Ovary (tissue), 7 donors: ENCODE measurements at regions not wholly inside any gene's neighbourhood (a gene's known extent, or its start where the extent isn't known, plus 50 kb on each side); places are given as distances from the start of the nearest gene placed in this dataset.

Source experiments
- DNase-seq, 5 donors: peaks; one replicate each; pipeline ENCODE4 v3.0.0-alpha.2; 2019 to 2020
- H3K27ac ChIP-seq, 2 donors: fragments of 200-600 bp; one replicate each; pipeline versions ENCODE4 v1.5.1 to v1.8.0; 2019 to 2022
- H3K27me3 ChIP-seq: fragments of 200-600 bp; one replicate; pipeline ENCODE4 v1.8.0; 2022
- H3K36me3 ChIP-seq: fragments of 200-600 bp; sonication (generic); one replicate; pipeline ENCODE4 v1.5.1; 2019
- H3K4me1 ChIP-seq: one replicate; pipeline ENCODE4 v1.8.1; 2013; ENCODE audit warnings: mild to moderate bottlenecking, moderate library complexity; ENCODE audit not compliant: insufficient read depth
- H3K4me3 ChIP-seq: fragments of 200-600 bp; sonication (generic); one replicate; pipeline ENCODE4 v1.5.1; 2017
- H3K9me3 ChIP-seq, 2 donors: fragments of 200-600 bp in 1 of 2; sonication (generic) in 1 of 2; one replicate each; pipeline versions ENCODE4 v1.5.1 to v1.8.1; 2013 to 2019; ENCODE audit warnings: mild to moderate bottlenecking in 1 of 2, moderate library complexity in 1 of 2
- EP300 ChIP-seq: sonication (generic); formaldehyde crosslinking; IDR thresholded peaks from one replicate; pipeline ENCODE4 v1.6.1; 2017; ENCODE audit warnings: antibody characterized with exemption
- POLR2A ChIP-seq: fragments of 450-650 bp; IDR thresholded peaks from one replicate; pipeline ENCODE4 v1.6.1; 2017; ENCODE audit warnings: antibody characterized with exemption, mild to moderate bottlenecking, moderate library complexity
- WGBS, 3 donors: extraction: QIAGEN DNeasy Blood & Tissue Kit in 1 of 3; methylation state at CpG; one replicate each; pipeline versions ENCODE4 v1.1.5 to v1.1.7; 2013 to 2017; 5-methylcytosine and 5-hydroxymethylcytosine counted together
- intact Hi-C, 4 donors: fragments of 100-400 bp; cut with DNase I; formaldehyde crosslinking; loops; one replicate each; pipeline versions ENCODE4 v1.11.0 to v1.15.1; 2022 to 2023
- TF ChIP-seq, protein P1 (sequence below), 3 donors: fragments of 450-650 bp in 2 of 3; fragments of 200-600 bp in 1 of 3; IDR thresholded peaks; one replicate each; pipeline versions ENCODE4 v1.5.1 to v1.8.0; 2016 to 2022; ENCODE audit warnings: antibody characterized with exemption in 3 of 3, mild to moderate bottlenecking in 1 of 3
- donor health status: DM: no; HTN: no; CAD: no; lungs with moderate emphysema.
- donor health status: DM: no; HTN: no; CAD: no.
- donor health status: Bipolar disorder and iron deficiency.
- donor health status: DM: no; HTN: no; CAD: no.
- donor health status: DM: yes; HTN: yes; CAD: no.

DNA sequence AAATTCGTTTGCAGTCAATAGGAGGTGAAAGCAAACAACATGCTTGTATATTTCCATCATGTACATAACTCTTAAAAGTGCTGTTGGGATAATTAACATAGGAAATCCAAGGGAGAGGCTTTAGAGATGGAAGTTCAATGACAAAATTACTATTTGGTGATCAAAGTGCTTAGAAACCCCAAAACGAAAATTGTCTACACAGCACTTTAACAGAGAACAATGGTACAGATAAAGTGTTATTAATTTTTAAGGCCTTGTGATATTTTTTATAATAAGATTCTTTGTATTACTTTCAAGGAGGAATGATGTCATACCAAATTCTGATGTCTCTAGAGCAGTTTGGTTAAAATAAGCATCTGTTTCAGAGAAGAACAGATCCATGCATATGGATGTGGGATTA, 406.3 kb downstream of the EPHA7 start:
- TF ChIP-seq POLR2A (no peak), EP300 (no peak)
- TF ChIP-seq, protein P1, sequence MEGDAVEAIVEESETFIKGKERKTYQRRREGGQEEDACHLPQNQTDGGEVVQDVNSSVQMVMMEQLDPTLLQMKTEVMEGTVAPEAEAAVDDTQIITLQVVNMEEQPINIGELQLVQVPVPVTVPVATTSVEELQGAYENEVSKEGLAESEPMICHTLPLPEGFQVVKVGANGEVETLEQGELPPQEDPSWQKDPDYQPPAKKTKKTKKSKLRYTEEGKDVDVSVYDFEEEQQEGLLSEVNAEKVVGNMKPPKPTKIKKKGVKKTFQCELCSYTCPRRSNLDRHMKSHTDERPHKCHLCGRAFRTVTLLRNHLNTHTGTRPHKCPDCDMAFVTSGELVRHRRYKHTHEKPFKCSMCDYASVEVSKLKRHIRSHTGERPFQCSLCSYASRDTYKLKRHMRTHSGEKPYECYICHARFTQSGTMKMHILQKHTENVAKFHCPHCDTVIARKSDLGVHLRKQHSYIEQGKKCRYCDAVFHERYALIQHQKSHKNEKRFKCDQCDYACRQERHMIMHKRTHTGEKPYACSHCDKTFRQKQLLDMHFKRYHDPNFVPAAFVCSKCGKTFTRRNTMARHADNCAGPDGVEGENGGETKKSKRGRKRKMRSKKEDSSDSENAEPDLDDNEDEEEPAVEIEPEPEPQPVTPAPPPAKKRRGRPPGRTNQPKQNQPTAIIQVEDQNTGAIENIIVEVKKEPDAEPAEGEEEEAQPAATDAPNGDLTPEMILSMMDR (IDR thresholded peaks at IDR 0.05) = no peak
- no peaks in the 10 kb centered on the region for H3K9me3 ChIP-seq
- no peaks in the 10 kb centered on the region for H3K36me3 ChIP-seq
- intact Hi-C loops = no loop called here
- no peaks in the 10 kb centered on the region for H3K27me3 ChIP-seq
- no peak for DNase-seq
- H3K4me1 ChIP-seq = no peaks in the 10 kb centered on the region
- no peak overlapping the region for H3K27ac ChIP-seq
- WGBS, 3 donors = 60 to 68% (median 61%) methylated on average over 2 of the region's 2 CpGs
- H3K4me3 ChIP-seq = no peak overlapping the region

DNA sequence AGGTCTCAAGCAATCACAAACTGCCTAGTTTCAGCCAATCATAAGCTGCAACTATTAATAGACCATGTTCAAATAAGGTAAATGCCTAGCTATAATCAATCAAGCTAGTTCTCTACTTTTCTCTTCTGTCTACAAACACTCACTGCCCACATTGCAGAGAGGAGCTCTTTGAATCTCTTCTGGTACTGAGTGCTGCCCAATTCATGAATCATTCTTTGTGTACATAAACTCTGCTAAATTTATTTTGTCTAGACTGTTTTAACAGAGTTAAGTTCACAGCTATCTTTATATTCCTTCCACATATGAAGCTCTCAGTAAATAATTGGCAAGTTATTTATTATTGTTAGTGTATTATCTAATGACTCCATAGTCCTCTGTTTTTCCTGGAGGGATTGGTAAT, 411.0 kb downstream of the EPHA7 start:
- DNase-seq = no peak
- Histone ChIP-seq H3K9me3 (no peaks in the 10 kb centered on the region), H3K27me3 (no peaks in the 10 kb centered on the region), H3K27ac (no peak overlapping the region), H3K36me3 (no peaks in the 10 kb centered on the region), H3K4me3 (no peak overlapping the region), H3K4me1 (no peaks in the 10 kb centered on the region)
- intact Hi-C loops = no loop called here
- TF ChIP-seq EP300 (no peak), POLR2A (no peak)
- TF ChIP-seq, protein P1 (IDR thresholded peaks at IDR 0.05) = no peak

DNA sequence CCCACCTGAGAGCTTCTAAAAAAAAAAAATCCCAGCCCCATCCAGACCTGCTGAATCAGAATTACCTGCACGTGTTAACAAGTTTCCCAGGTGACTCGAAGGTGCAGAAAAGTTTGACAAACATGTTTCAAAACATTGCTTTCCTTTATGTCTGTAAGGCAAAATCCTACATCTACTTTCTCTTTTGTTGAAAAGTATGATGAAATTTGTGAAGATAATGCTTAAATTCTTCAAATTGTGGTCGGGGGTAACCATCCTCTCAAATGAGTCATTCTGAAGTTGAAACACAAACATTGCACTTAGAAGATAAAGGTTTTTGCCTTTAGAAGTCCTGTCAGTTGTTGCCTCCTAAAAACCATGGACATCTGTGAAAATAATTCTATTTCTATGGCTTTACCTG, 429.7 kb downstream of the EPHA7 start:
- TF ChIP-seq, protein P1 (IDR thresholded peaks at IDR 0.05) = no peak
- TF ChIP-seq EP300 (no peak), POLR2A (no peak)
- intact Hi-C loops = no loop called here
- no peaks in the 10 kb centered on the region for H3K27me3 ChIP-seq
- H3K4me1 ChIP-seq = no peaks in the 10 kb centered on the region
- H3K36me3 ChIP-seq = no peaks in the 10 kb centered on the region
- DNase-seq = no peak
- no peak overlapping the region for H3K4me3 ChIP-seq
- H3K27ac ChIP-seq = no peak overlapping the region
- no peaks in the 10 kb centered on the region for H3K9me3 ChIP-seq
- WGBS, 3 donors = 52 to 75% (median 58%) methylated on average over 3 of the region's 3 CpGs

- H3K4me3 ChIP-seq = no peak overlapping the region
- intact Hi-C loops = no loop called here
- no peaks in the 10 kb centered on the region for H3K9me3 ChIP-seq
- TF ChIP-seq, protein P1 (IDR thresholded peaks at IDR 0.05) = no peak
- no peak for TF ChIP-seq EP300
- TF ChIP-seq POLR2A = no peak
- H3K27ac ChIP-seq = no peak overlapping the region
- H3K36me3 ChIP-seq = no peaks in the 10 kb centered on the region
- WGBS, 3 donors = 34 to 53% (median 39%) methylated on average over 2 of the region's 2 CpGs
- no peak for DNase-seq
- no peaks in the 10 kb centered on the region for H3K27me3 ChIP-seq
- no peaks in the 10 kb centered on the region for H3K4me1 ChIP-seq
Observed at GRCh38 chr6:92979281-92979680, 440.1 kb downstream of the EPHA7 start.

DNA sequence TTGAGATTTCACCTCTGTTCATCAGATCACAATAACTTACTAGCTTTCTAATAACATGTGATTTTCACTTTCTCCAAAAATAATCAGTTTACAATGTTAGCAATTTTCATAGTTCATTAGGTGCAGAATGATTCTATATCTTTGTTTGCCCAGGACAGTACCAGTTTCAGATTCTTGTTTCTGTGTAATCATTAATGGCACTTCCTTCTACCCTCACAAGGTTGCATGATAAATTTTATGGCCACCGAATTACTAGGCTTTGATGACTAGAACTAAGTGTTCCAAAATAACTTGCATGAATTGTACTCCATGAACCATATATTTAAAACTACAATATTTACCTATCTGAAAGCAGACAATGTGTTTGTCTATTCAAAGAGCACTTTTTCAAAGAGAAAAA, 442.3 kb downstream of the EPHA7 start:
- intact Hi-C loops = no loop called here
- H3K27ac ChIP-seq = no peak overlapping the region
- no peak overlapping the region for H3K4me3 ChIP-seq
- no peaks in the 10 kb centered on the region for H3K4me1 ChIP-seq
- H3K27me3 ChIP-seq = no peaks in the 10 kb centered on the region
- 34 to 48% (median 39%) methylated on average over 1 of the region's 1 CpG for WGBS, 3 donors
- TF ChIP-seq POLR2A = no peak
- TF ChIP-seq EP300 = no peak
- TF ChIP-seq, protein P1 (IDR thresholded peaks at IDR 0.05) = no peak
- H3K36me3 ChIP-seq = no peaks in the 10 kb centered on the region
- DNase-seq = no peak
- no peaks in the 10 kb centered on the region for H3K9me3 ChIP-seq
